ENCODE measurements at regions not wholly inside any gene's neighbourhood (a gene's known extent, or its start where the extent isn't known, plus 50 kb on each side); places are given as distances from the start of the nearest gene placed in this dataset.

DNA sequence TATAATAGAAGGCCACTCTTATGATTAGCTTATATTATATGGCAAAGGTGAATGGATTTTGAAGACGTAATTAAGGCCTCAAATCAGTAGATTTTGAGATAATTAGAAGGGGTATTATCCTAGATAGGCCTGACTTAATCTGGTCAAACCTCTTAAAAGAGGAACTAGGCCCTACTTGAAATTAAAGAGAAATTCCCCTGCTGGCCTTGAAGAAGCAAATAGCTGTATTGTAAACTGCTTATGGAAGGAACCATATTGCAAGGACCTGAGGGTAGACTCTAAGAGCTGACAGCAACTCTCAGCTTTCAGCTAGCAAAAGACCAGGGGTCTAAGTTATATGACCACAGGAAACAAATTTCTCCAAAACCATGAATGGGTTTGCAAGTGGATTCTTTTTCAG is 219.0 kb upstream of the ONECUT1 start:
- TF ChIP-seq, protein P1, sequence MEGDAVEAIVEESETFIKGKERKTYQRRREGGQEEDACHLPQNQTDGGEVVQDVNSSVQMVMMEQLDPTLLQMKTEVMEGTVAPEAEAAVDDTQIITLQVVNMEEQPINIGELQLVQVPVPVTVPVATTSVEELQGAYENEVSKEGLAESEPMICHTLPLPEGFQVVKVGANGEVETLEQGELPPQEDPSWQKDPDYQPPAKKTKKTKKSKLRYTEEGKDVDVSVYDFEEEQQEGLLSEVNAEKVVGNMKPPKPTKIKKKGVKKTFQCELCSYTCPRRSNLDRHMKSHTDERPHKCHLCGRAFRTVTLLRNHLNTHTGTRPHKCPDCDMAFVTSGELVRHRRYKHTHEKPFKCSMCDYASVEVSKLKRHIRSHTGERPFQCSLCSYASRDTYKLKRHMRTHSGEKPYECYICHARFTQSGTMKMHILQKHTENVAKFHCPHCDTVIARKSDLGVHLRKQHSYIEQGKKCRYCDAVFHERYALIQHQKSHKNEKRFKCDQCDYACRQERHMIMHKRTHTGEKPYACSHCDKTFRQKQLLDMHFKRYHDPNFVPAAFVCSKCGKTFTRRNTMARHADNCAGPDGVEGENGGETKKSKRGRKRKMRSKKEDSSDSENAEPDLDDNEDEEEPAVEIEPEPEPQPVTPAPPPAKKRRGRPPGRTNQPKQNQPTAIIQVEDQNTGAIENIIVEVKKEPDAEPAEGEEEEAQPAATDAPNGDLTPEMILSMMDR (IDR thresholded peaks at IDR 0.05): no peak
- TF ChIP-seq, protein P2, sequence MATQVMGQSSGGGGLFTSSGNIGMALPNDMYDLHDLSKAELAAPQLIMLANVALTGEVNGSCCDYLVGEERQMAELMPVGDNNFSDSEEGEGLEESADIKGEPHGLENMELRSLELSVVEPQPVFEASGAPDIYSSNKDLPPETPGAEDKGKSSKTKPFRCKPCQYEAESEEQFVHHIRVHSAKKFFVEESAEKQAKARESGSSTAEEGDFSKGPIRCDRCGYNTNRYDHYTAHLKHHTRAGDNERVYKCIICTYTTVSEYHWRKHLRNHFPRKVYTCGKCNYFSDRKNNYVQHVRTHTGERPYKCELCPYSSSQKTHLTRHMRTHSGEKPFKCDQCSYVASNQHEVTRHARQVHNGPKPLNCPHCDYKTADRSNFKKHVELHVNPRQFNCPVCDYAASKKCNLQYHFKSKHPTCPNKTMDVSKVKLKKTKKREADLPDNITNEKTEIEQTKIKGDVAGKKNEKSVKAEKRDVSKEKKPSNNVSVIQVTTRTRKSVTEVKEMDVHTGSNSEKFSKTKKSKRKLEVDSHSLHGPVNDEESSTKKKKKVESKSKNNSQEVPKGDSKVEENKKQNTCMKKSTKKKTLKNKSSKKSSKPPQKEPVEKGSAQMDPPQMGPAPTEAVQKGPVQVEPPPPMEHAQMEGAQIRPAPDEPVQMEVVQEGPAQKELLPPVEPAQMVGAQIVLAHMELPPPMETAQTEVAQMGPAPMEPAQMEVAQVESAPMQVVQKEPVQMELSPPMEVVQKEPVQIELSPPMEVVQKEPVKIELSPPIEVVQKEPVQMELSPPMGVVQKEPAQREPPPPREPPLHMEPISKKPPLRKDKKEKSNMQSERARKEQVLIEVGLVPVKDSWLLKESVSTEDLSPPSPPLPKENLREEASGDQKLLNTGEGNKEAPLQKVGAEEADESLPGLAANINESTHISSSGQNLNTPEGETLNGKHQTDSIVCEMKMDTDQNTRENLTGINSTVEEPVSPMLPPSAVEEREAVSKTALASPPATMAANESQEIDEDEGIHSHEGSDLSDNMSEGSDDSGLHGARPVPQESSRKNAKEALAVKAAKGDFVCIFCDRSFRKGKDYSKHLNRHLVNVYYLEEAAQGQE (IDR thresholded peaks at IDR 0.05; ENCODE audit: insufficient read depth in 1 of 2, low read depth in 2 of 2, low read length in 1 of 2): no peak
- no peak for TF ChIP-seq POLR2AphosphoS5 (IDR thresholded peaks at IDR 0.05; ENCODE audit: low read depth, low read length)
